ENCODE measurements at regions not wholly inside any gene's neighbourhood (a gene's known extent, or its start where the extent isn't known, plus 50 kb on each side); places are given as distances from the start of the nearest gene placed in this dataset.
"Not testable (repeated sequence)": the region's sequence is repeated elsewhere in the genome, so short reads cannot be mapped to it uniquely, and the experiment has no call there.

- not testable (repeated sequence) for TF ChIP-seq CTCF (IDR thresholded peaks at IDR 0.05; ENCODE audit: poor library complexity); EZH2 (IDR thresholded peaks at IDR 0.05; ENCODE audit: borderline replicate concordance); EZH2phosphoT487 (IDR thresholded peaks at IDR 0.05; ENCODE audit: low read depth, severe bottlenecking, unreplicated experiment)
These were observed 290.0 kb downstream of the PLS3 start for GRCh38 chrX:115850986-115851385.
